GM21360 (cell line): ENCODE measurements at regions not wholly inside any gene's neighbourhood (a gene's known extent, or its start where the extent isn't known, plus 50 kb on each side); places are given as distances from the start of the nearest gene placed in this dataset.
A peak's percentile ranks its signal among the peaks of the same experiment; 100 is the strongest.

Source experiments
- ATAC-seq: cut with Tn5 transposase; IDR thresholded peaks from one replicate; pipeline ENCODE4 v1.9.1; 2021; ENCODE audit warnings: mild to moderate bottlenecking, moderate library complexity; ENCODE audit not compliant: unreplicated experiment

GRCh38 chr5:40080191-40080590 lies 599.5 kb upstream of the PTGER4 start:
- ATAC-seq = no peak

GRCh38 chr5:40078898-40079575 lies 600.7 kb upstream of the PTGER4 start:
- no peak for ATAC-seq

- no peak for ATAC-seq
Measured at GRCh38 chr5:40074826-40075225, 604.9 kb upstream of the PTGER4 start.

GRCh38 chr5:40073927-40074326 lies 605.8 kb upstream of the PTGER4 start:
- no peak for ATAC-seq

- ATAC-seq = no peak
Measured at GRCh38 chr5:40071870-40072269, 607.8 kb upstream of the PTGER4 start.

GRCh38 chr5:40066616-40067015 lies 613.1 kb upstream of the PTGER4 start:
- ATAC-seq = no peak

GRCh38 chr5:40052808-40053207 lies 626.9 kb upstream of the PTGER4 start:
- ATAC-seq = no peak

GRCh38 chr5:40046792-40047191 lies 622.0 kb upstream of the DAB2 start:
- ATAC-seq = no peak

GRCh38 chr5:40045429-40045828 lies 620.6 kb upstream of the DAB2 start:
- no peak for ATAC-seq

GRCh38 chr5:40043916-40044315 lies 619.1 kb upstream of the DAB2 start:
- no peak for ATAC-seq

GRCh38 chr5:40041452-40041851 lies 616.7 kb upstream of the DAB2 start:
- ATAC-seq = no peak

- no peak for ATAC-seq
Measured at GRCh38 chr5:40037713-40038112, 612.9 kb upstream of the DAB2 start.

GRCh38 chr5:40034441-40034840 lies 609.7 kb upstream of the DAB2 start:
- ATAC-seq = no peak

- peak; percentile 93 for ATAC-seq
Measured at GRCh38 chr5:40033411-40033810, 608.6 kb upstream of the DAB2 start.

GRCh38 chr5:40033009-40033408 lies 608.2 kb upstream of the DAB2 start:
- ATAC-seq = no peak

GRCh38 chr5:40030661-40031060 lies 605.9 kb upstream of the DAB2 start:
- no peak for ATAC-seq

- no peak for ATAC-seq
Measured at GRCh38 chr5:40029711-40030495, 605.1 kb upstream of the DAB2 start.

- no peak for ATAC-seq
Measured at GRCh38 chr5:40027400-40027799, 602.6 kb upstream of the DAB2 start.

- no peak for ATAC-seq
Measured at GRCh38 chr5:40025586-40025985, 600.8 kb upstream of the DAB2 start.

- ATAC-seq = no peak
Measured at GRCh38 chr5:40022057-40022456, 597.3 kb upstream of the DAB2 start.

GRCh38 chr5:40021007-40021406 lies 596.2 kb upstream of the DAB2 start:
- ATAC-seq = no peak

GRCh38 chr5:40017918-40018317 lies 593.1 kb upstream of the DAB2 start:
- no peak for ATAC-seq

- ATAC-seq = no peak
Measured at GRCh38 chr5:40017135-40017534, 592.4 kb upstream of the DAB2 start.
